ENCODE measurements at regions not wholly inside any gene's neighbourhood (a gene's known extent, or its start where the extent isn't known, plus 50 kb on each side); places are given as distances from the start of the nearest gene placed in this dataset.

- no peaks in the 10 kb centered on the region for H3K27me3 ChIP-seq (ENCODE audit: control insufficient read depth, insufficient read depth, low read length)
- no CpG with 5 or more reads among the region's 2 CpGs for WGBS, 2 experiments (ENCODE audit: extremely low coverage in 2 of 2, insufficient read length in 1 of 2)
- POLR2A ChIA-PET (ENCODE audit: unreplicated experiment), result no interaction called here
Observed at GRCh38 chr12:131552492-131552863, 158.4 kb upstream of the SFSWAP start.

More at GRCh38 chr12:131552492-131552863, 158.4 kb upstream of the SFSWAP start:
- intact Hi-C loops (cut with micrococcal nuclease), result no loop called here
- Histone ChIP-seq H3K4me3 (ENCODE audit: insufficient read depth, low read depth, low read length) (no peak overlapping the region), H3K18ac (ENCODE audit: low read depth, low read length) (no peak overlapping the region), H3K9me3 (ENCODE audit: control insufficient read depth, insufficient read depth, low read length) (peaks cover 19% of the 10 kb centered on the region), H2BK20ac (ENCODE audit: low read depth, low read length) (no peak overlapping the region), H4K5ac (ENCODE audit: low read depth, low read length) (no peak overlapping the region), H3K36me3 (ENCODE audit: control insufficient read depth, insufficient read depth, low read length) (no peaks in the 10 kb centered on the region), H3K4me2 (ENCODE audit: low read depth, low read length) (no peak overlapping the region), H3K9me1 (ENCODE audit: insufficient read depth, low read length) (no peaks in the 10 kb centered on the region), H4K8ac (ENCODE audit: low read depth in 2 of 2, low read length in 2 of 2) (no peak overlapping the region), H2AFZ (replicated peaks; ENCODE audit: low read length, poor library complexity) (no peak overlapping the region), H2BK5ac (ENCODE audit: low read depth, low read length, poor library complexity, severe bottlenecking) (no peak overlapping the region), H3K56ac (ENCODE audit: extremely low read depth, insufficient read depth, low read length) (no peak overlapping the region), H3K9ac (ENCODE audit: low read depth, low read length) (no peak overlapping the region), H2BK15ac (ENCODE audit: low read depth, low read length) (no peak overlapping the region), H3K23ac (ENCODE audit: low read depth, low read length) (no peak overlapping the region), H4K91ac (ENCODE audit: insufficient read depth, low read depth, low read length) (no peak overlapping the region), H3K4ac (ENCODE audit: low read depth, low read length) (no peak overlapping the region), H3K4me1 (ENCODE audit: control insufficient read depth, insufficient read depth, low read length) (no peaks in the 10 kb centered on the region), H3K79me1 (ENCODE audit: low read depth in 1 of 2, low read length in 2 of 2) (no peaks in the 10 kb centered on the region), H2AK9ac (replicated peaks; ENCODE audit: low read depth, low read length, poor library complexity) (no peak overlapping the region), H2AK5ac (ENCODE audit: low read depth, low read length) (no peak overlapping the region), H3K27ac (ENCODE audit: insufficient read depth, low read length) (no peak overlapping the region), H4K20me1 (ENCODE audit: insufficient read depth, low read length) (no peaks in the 10 kb centered on the region), H2BK120ac (ENCODE audit: low read depth, low read length) (no peak overlapping the region), H3K14ac (replicated peaks; ENCODE audit: low read depth, low read length) (no peak overlapping the region)
- CTCF ChIA-PET, result no interaction called here
- TF ChIP-seq SMC3 (IDR thresholded peaks at IDR 0.05; ENCODE audit: low read depth, low read length) (no peak), MAZ (IDR thresholded peaks at IDR 0.05; ENCODE audit: borderline replicate concordance, low read depth, low read length) (no peak), NFE2L2 (IDR thresholded peaks at IDR 0.05; ENCODE audit: low read depth, low read length) (no peak), FOS (IDR thresholded peaks at IDR 0.05; ENCODE audit: low read depth, low read length) (no peak), BHLHE40 (IDR thresholded peaks at IDR 0.05; ENCODE audit: low read depth, low read length) (no peak), RFX5 (IDR thresholded peaks at IDR 0.05; ENCODE audit: low read depth, low read length) (no peak), MXI1 (IDR thresholded peaks at IDR 0.05; ENCODE audit: borderline replicate concordance, low read depth, low read length) (no peak), RAD21 (IDR thresholded peaks at IDR 0.05; ENCODE audit: low read length) (no peak), ELK1 (IDR thresholded peaks at IDR 0.05; ENCODE audit: borderline replicate concordance, low read depth, low read length) (no peak), CHD1 (IDR thresholded peaks at IDR 0.05; ENCODE audit: low read depth, low read length) (no peak), POLR2A (IDR thresholded peaks at IDR 0.05; ENCODE audit: low read depth, low read length) (no peak), RCOR1 (IDR thresholded peaks at IDR 0.05; ENCODE audit: insufficient replicate concordance, low read length) (no peak)
- no peak for ATAC-seq (ENCODE audit: low read depth)
- BruUV-seq (replicated peaks), result no TSS peak
- no peak for DNase-seq
- dilution Hi-C loops (cut with HindIII; ENCODE audit: low sequenced_read_pairs, unreplicated experiment), result no loop called here
- in situ Hi-C loops (cut with MboI; ENCODE audit: low sequenced_read_pairs), result no loop called here

Measured in IMR-90 (cell line).